AG04450 (cell line): ENCODE measurements at regions not wholly inside any gene's neighbourhood (a gene's known extent, or its start where the extent isn't known, plus 50 kb on each side); places are given as distances from the start of the nearest gene placed in this dataset.
"Not testable (repeated sequence)": the region's sequence is repeated elsewhere in the genome, so short reads cannot be mapped to it uniquely, and the experiment has no call there.

Experiments
- CTCF ChIA-PET: fragments of 300-600, 350-600 bp; formaldehyde crosslinking; extraction: SDS; loops from one replicate; lab custom pipeline; 2022; ENCODE audit warnings: antibody characterized with exemption, inconsistent platforms; lab: Charles Lee
- POLR2A ChIA-PET: fragments of 350-600 bp; formaldehyde crosslinking; extraction: SDS; loops from one replicate; lab custom pipeline; 2021; ENCODE audit warnings: antibody characterized with exemption, inconsistent platforms; lab: Yijun Ruan, JAX
- DNase-seq: peaks from one replicate; pipeline ENCODE4 v3.0.0-alpha.2; 2011; ENCODE audit warnings: low read depth, low spot score
- H3K27ac ChIP-seq: one replicate; pipeline ENCODE4 v1.5.1; 2012; ENCODE audit warnings: low read depth, low read length, control low read depth
- H3K27me3 ChIP-seq: one replicate; pipeline ENCODE4 v1.6.0; 2012; ENCODE audit warnings: low read length; ENCODE audit not compliant: control insufficient read depth, insufficient read depth
- H3K4me3 ChIP-seq: 2 replicates; pipeline ENCODE4 v1.5.1; 2011; ENCODE audit warnings: mild to moderate bottlenecking, low read depth, low read length, control low read depth
- H3K9me3 ChIP-seq: 2 replicates; pipeline ENCODE4 v1.5.1; 2012; ENCODE audit warnings: low read length; ENCODE audit not compliant: control insufficient read depth, insufficient read depth
- CTCF ChIP-seq: IDR thresholded peaks from 2 replicates; pipeline ENCODE4 v1.5.1; 2011; ENCODE audit warnings: low read depth, low read length, control low read depth, inconsistent platforms

GRCh38 chr1:209162651-209163050, 420.9 kb upstream of the CAMK1G start:
- Histone ChIP-seq H3K9me3 (no peaks in the 10 kb centered on the region), H3K4me3 (no peak overlapping the region), H3K27ac (no peak overlapping the region), H3K27me3 (no peaks in the 10 kb centered on the region)
- no peak for TF ChIP-seq CTCF
- ChIA-PET POLR2A (no interaction called here), CTCF (no interaction called here)
- DNase-seq: no peak

DNA sequence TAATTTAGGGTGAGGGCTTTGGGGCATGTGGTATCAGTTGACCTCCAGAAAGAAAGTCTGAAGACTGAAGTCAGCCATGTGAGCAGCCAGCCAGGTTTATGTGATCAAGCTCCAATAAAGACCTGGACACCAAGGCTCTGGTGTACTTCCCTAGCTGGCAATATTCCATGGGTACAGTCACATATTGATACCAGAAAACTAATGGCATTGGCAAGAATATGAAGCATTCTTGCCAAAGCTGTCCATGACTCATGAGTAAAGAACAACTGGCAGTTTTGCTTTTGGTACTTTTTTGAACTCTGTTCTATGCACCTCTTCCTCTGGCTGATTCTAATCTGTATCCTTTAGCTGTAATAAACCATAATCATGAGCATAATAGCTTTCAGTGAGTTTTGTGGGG, 415.3 kb upstream of the CAMK1G start:
- CTCF ChIA-PET: no interaction called here
- no peak for TF ChIP-seq CTCF
- Histone ChIP-seq H3K27me3 (no peaks in the 10 kb centered on the region), H3K9me3 (peaks cover 7% of the 10 kb centered on the region), H3K27ac (no peak overlapping the region), H3K4me3 (no peak overlapping the region)
- DNase-seq: no peak
- POLR2A ChIA-PET: no interaction called here

GRCh38 chr1:209171151-209171550, 412.4 kb upstream of the CAMK1G start:
- peaks cover 18% of the 10 kb centered on the region for H3K9me3 ChIP-seq
- CTCF ChIA-PET: no interaction called here
- POLR2A ChIA-PET: no interaction called here
- no peak for DNase-seq
- no peaks in the 10 kb centered on the region for H3K27me3 ChIP-seq
- no peak overlapping the region for H3K27ac ChIP-seq
- H3K4me3 ChIP-seq: no peak overlapping the region
- no peak for TF ChIP-seq CTCF

DNA sequence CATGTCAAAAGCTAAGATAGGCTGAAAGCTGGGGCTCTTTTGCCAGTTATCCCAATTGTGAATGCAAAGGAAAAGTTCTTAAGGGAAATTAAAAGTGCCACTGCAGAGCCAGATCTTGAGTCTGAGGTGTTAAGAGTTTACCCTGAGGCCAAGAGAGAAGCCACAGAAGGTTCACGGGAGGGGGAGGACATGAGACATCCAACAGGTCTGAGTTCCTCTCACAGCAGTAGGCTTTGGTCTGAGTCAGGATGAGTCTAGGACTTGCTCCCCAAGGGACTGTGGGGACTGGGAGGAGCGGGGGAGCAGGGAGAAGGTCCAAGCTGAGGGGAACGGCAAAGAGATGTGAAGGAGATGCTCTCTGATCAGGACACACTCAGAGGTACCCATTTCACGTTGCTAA, 411.2 kb upstream of the CAMK1G start:
- DNase-seq: no peak
- Histone ChIP-seq H3K9me3 (peaks cover 18% of the 10 kb centered on the region), H3K27me3 (no peaks in the 10 kb centered on the region), H3K4me3 (no peak overlapping the region), H3K27ac (no peak overlapping the region)
- TF ChIP-seq CTCF: no peak
- POLR2A ChIA-PET: no interaction called here
- CTCF ChIA-PET: no interaction called here

- H3K27me3 ChIP-seq, CTCF ChIA-PET, H3K4me3 ChIP-seq, DNase-seq, POLR2A ChIA-PET, H3K27ac ChIP-seq: not testable (repeated sequence)
- H3K9me3 ChIP-seq: peaks cover 18% of the 10 kb centered on the region
Measured at GRCh38 chr1:209172792-209173542, 410.5 kb upstream of the CAMK1G start.

DNA sequence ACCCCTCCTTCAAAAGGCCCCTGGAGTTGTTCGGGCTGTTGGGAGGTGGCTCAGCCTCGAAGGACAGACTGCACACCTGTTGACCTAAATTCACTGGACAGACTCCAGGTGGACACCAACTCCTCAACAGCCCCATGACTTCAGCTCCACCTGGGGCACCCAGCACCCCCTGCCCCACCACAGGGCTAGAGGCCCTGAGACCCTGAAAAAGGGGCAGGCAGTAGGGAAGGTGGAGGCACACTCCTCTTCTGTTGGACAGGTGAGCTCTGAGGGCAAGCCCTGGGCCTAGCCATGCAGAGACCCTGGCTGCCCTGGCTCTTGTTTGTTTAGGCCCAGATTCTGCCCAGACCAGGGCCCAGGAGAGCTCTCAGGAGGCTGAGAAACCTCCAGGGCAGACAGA, 409.7 kb upstream of the CAMK1G start:
- CTCF ChIA-PET, DNase-seq, H3K4me3 ChIP-seq, H3K27ac ChIP-seq, H3K27me3 ChIP-seq: not testable (repeated sequence)
- POLR2A ChIA-PET: interaction anchor here (0.6 kb wide), 1 partner anchor 285 kb away, joined by 3 read pairs; no protein-coding TSS in a partner anchor
- peaks cover 18% of the 10 kb centered on the region for H3K9me3 ChIP-seq
